ENCODE measurements at regions not wholly inside any gene's neighbourhood (a gene's known extent, or its start where the extent isn't known, plus 50 kb on each side); places are given as distances from the start of the nearest gene placed in this dataset.
A peak's percentile ranks its signal among the peaks of the same experiment; 100 is the strongest.

GRCh38 chr10:128258421-128258976 is 132.3 kb upstream of the MKI67 start:
- Histone ChIP-seq H3K36me3 (no peaks in the 10 kb centered on the region), H2AFZ (replicated peaks) (no peak overlapping the region), H3F3A (ENCODE audit: low read depth) (no peaks in the 10 kb centered on the region), H3K4me1 (peaks cover 7% of the 10 kb centered on the region), H3K4me2 (no peak overlapping the region), H3K79me2 (ENCODE audit: low read depth) (no peaks in the 10 kb centered on the region), H3K27ac (no peak overlapping the region), H3K9ac (no peak overlapping the region), H4K20me1 (ENCODE audit: low read depth) (no peaks in the 10 kb centered on the region), H3K27me3 (peaks cover 2% of the 10 kb centered on the region), H3K9me3 (ENCODE audit: low read depth) (no peaks in the 10 kb centered on the region), H3K4me3 (no peak overlapping the region)
- TF ChIP-seq EZH2 (IDR thresholded peaks at IDR 0.05) = no peak
- no peak for TF ChIP-seq CTCF (IDR thresholded peaks at IDR 0.05)
- no peak for TF ChIP-seq EZH2phosphoT487 (IDR thresholded peaks at IDR 0.05)
- H3K9me3 Mint-ChIP-seq = no peaks in the 10 kb centered on the region
- no peak for DNase-seq (ENCODE audit: low spot score)
- H3K4me3 Mint-ChIP-seq = no peak overlapping the region
- H3K27me3 Mint-ChIP-seq (ENCODE audit: insufficient read depth, low read depth) = peaks cover 4% of the 10 kb centered on the region
- no peaks in the 10 kb centered on the region for H3K36me3 Mint-ChIP-seq
- H3K4me1 Mint-ChIP-seq = no peaks in the 10 kb centered on the region
- H3K27ac Mint-ChIP-seq = no peak overlapping the region

DNA sequence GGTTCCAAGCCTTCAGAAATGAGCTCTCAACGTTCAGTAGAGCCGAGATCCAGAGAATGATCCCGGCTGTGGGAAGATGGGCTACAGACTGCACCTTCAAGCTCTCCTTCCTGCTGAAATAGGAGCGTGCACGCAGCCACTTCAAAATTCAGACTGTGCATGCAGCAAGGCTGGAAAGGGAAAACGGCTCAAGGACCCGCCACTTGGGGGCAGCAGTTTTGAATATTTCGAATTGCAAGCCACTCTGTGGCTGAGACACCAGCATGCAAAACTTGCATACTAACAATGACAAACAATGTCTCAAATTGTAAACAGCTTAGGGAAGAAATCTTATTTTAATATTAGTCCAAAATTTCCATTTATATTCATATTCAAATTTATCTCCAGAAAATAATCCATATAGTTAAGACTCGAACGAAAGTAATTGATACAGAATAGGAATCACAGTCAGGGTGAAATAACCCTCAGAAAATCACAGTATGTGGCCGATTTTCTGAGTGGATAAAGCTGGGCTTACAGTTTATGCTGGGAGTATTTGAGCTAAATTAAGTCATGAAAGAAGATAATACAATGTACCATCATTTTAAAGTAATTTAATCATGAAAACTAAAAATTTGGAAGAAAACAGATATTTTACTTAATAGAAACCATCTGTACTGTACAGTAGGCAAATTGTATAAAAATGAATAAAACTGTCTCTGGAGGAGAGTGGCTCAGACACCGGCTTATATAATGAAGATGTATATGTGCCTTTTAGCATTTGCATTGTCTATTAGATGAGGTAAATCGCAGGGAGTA is 137.9 kb upstream of the MKI67 start:
- H3K4me1 Mint-ChIP-seq = peaks cover 3% of the 10 kb centered on the region
- H3K4me3 ChIP-seq = no peak overlapping the region
- H3K4me1 ChIP-seq = no peaks in the 10 kb centered on the region
- H3K27ac Mint-ChIP-seq = no peak overlapping the region
- H3K27ac ChIP-seq = no peak overlapping the region
- peak; percentile 82 for DNase-seq (ENCODE audit: low spot score)
- peaks cover 4% of the 10 kb centered on the region for H3K27me3 Mint-ChIP-seq (ENCODE audit: insufficient read depth, low read depth)
- no peak overlapping the region for H3K9ac ChIP-seq
- H3K79me2 ChIP-seq (ENCODE audit: low read depth) = no peaks in the 10 kb centered on the region
- peak; percentile 78 for TF ChIP-seq CTCF (IDR thresholded peaks at IDR 0.05)
- TF ChIP-seq EZH2 (IDR thresholded peaks at IDR 0.05) = no peak
- H3K36me3 Mint-ChIP-seq = no peaks in the 10 kb centered on the region
- no peak overlapping the region for H3K4me3 Mint-ChIP-seq
- H3K36me3 ChIP-seq = no peaks in the 10 kb centered on the region
- H3K9me3 Mint-ChIP-seq = no peaks in the 10 kb centered on the region
- H3K4me2 ChIP-seq = no peak overlapping the region
- no peaks in the 10 kb centered on the region for H4K20me1 ChIP-seq (ENCODE audit: low read depth)
- no peaks in the 10 kb centered on the region for H3K9me3 ChIP-seq (ENCODE audit: low read depth)
- peaks cover 4% of the 10 kb centered on the region for H3K27me3 ChIP-seq
- no peaks in the 10 kb centered on the region for H3F3A ChIP-seq (ENCODE audit: low read depth)
- H2AFZ ChIP-seq (replicated peaks) = no peak overlapping the region

GRCh38 chr10:128265596-128265995 is 139.4 kb upstream of the MKI67 start:
- TF ChIP-seq CTCF (IDR thresholded peaks at IDR 0.05) (no peak), EZH2 (IDR thresholded peaks at IDR 0.05) (no peak), EZH2phosphoT487 (IDR thresholded peaks at IDR 0.05) (no peak)

More at GRCh38 chr10:128265596-128265995, 139.4 kb upstream of the MKI67 start:
- Histone ChIP-seq H3K9ac (no peak overlapping the region), H3K36me3 (no peaks in the 10 kb centered on the region), H3K79me2 (ENCODE audit: low read depth) (no peaks in the 10 kb centered on the region), H2AFZ (replicated peaks) (no peak overlapping the region), H4K20me1 (ENCODE audit: low read depth) (no peaks in the 10 kb centered on the region), H3K4me3 (no peak overlapping the region), H3K27ac (no peak overlapping the region), H3K4me2 (no peak overlapping the region), H3K4me1 (no peaks in the 10 kb centered on the region), H3K27me3 (peaks cover 4% of the 10 kb centered on the region), H3K9me3 (ENCODE audit: low read depth) (no peaks in the 10 kb centered on the region), H3F3A (ENCODE audit: low read depth) (no peaks in the 10 kb centered on the region)
- DNase-seq (ENCODE audit: low spot score) = no peak
- Mint-ChIP-seq H3K27ac (no peak overlapping the region), H3K4me3 (no peak overlapping the region), H3K36me3 (no peaks in the 10 kb centered on the region), H3K4me1 (peaks cover 3% of the 10 kb centered on the region), H3K9me3 (no peaks in the 10 kb centered on the region), H3K27me3 (ENCODE audit: insufficient read depth, low read depth) (peaks cover 6% of the 10 kb centered on the region)
